IPS-15b (cell line): ENCODE measurements at regions not wholly inside any gene's neighbourhood (a gene's known extent, or its start where the extent isn't known, plus 50 kb on each side); places are given as distances from the start of the nearest gene placed in this dataset.

Source experiments
- H3K27me3 ChIP-seq: one replicate; pipeline ENCODE4 v1.6.1; 2013; ENCODE audit warnings: low read length; ENCODE audit not compliant: control insufficient read depth, insufficient read depth
- H3K36me3 ChIP-seq: one replicate; pipeline ENCODE4 v1.6.1; 2013; ENCODE audit warnings: low read length; ENCODE audit not compliant: control insufficient read depth, insufficient read depth
- H3K4me1 ChIP-seq: one replicate; pipeline ENCODE4 v1.6.1; 2013; ENCODE audit warnings: mild to moderate bottlenecking, low read length; ENCODE audit not compliant: control insufficient read depth, insufficient read depth
- H3K4me3 ChIP-seq: one replicate; pipeline ENCODE4 v1.5.1; 2013; ENCODE audit warnings: low read depth, low read length
- H3K9ac ChIP-seq: one replicate; pipeline ENCODE4 v1.6.1; 2013; ENCODE audit warnings: low read depth, mild to moderate bottlenecking, low read length
- H3K9me3 ChIP-seq: one replicate; pipeline ENCODE4 v1.6.1; 2013; ENCODE audit warnings: mild to moderate bottlenecking, low read length; ENCODE audit not compliant: control insufficient read depth, insufficient read depth

DNA sequence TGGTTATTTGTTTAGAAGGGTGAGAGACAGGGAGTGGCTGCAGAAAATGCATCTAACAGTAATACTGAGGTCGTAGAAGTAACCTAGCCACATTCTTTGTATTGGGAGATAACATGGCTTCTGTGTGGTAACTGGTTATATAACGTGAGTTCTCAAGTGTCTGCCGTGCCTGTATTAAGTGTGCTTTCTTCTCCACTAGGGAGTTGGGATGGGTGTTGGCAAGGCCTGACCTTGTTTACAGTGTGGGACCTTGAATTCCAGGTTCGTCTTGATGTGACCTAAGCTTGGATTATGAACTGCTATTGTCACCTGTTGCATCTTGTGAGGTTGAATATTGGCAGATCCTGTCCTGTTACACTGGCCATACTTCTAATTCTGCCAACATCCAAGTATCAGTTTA is 145.3 kb upstream of the NAMPT start:
- Histone ChIP-seq H3K9me3 (no peaks in the 10 kb centered on the region), H3K36me3 (no peaks in the 10 kb centered on the region), H3K27me3 (no peaks in the 10 kb centered on the region), H3K4me1 (no peaks in the 10 kb centered on the region), H3K4me3 (no peak overlapping the region), H3K9ac (no peak overlapping the region)

DNA sequence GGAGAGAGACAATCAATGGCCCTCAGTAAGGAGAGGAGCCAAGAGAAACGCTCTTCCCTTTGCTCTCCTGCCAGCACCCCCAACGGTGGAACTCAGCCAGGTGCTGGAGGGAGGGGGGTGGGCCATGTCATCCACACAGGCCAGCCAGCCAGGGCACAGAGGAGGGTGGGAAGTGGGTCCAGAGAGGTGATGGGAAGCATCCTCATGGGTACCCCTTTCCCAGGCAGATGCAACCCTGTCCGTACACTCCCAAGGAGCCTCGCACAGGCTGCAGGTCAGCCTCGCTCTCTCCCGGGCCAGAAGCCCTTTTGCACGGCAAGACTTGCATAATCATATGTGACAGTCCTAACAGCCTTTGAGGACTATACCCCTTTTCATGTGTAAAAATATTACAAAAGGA is 142.0 kb upstream of the NAMPT start:
- Histone ChIP-seq H3K9me3 (no peaks in the 10 kb centered on the region), H3K4me3 (no peak overlapping the region), H3K27me3 (no peaks in the 10 kb centered on the region), H3K9ac (no peak overlapping the region), H3K36me3 (no peaks in the 10 kb centered on the region), H3K4me1 (no peaks in the 10 kb centered on the region)

DNA sequence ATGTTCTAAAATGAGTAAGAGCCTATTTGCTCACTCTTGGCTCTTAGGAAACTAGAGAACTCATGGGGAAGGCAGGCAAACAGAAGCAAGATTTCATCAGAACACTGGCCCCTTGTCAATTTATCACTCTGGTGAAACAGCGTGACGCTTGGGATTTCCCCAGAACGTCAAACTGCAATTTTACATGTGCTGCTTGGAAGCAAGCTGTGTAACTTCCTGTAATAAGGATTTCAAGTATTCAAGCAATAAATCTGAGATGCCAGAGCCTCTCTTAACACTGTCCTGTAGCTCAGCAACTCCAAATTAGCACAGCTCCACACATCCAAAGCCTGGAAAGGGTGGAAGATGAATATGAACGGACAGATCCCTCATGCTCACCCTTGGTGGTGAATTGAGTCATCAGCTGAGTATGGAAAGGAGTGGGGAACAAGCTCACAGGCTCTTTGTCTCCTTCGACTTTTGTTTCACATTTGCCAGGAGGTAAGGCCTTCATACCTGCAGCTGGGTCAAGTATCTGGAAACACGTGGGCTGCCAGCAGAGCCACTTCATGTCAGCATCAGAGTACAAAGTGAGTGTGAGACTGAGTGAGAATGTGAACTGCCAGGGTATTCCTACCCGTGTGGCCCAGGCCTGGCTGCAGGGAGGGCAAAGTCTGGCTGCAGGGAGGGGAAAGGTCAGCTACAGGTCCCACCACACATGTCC is 140.4 kb upstream of the NAMPT start:
- Histone ChIP-seq H3K9me3 (no peaks in the 10 kb centered on the region), H3K36me3 (no peaks in the 10 kb centered on the region), H3K9ac (no peak overlapping the region), H3K27me3 (no peaks in the 10 kb centered on the region), H3K4me3 (no peak overlapping the region), H3K4me1 (no peaks in the 10 kb centered on the region)

DNA sequence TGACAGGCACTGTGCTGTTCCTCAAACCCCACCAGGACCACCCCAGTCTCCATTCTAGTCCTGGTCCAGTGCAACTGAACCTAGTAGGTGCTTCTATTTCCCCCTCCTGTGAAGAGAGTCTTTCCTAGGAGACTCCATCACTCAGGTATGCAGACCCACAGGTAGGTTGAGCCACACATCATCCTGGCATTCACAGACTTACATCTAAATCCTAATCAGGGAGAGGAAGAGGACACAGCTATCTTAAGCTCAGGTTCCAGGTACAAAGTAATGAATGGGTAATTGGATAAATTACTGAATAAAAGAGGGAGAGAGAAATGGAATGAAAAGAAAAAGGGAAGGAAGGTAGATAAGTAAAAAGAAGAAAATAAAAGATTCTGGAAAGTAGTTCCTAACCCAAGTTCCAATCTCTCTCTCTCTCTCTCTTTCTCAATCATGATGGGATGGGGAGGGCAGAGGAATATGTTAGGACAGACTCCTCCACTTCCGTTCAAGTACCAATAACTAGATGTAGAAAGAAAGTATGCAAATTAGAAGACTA is 139.8 kb upstream of the NAMPT start:
- no peak overlapping the region for H3K4me3 ChIP-seq
- no peak overlapping the region for H3K9ac ChIP-seq
- no peaks in the 10 kb centered on the region for H3K36me3 ChIP-seq
- no peaks in the 10 kb centered on the region for H3K9me3 ChIP-seq
- no peaks in the 10 kb centered on the region for H3K4me1 ChIP-seq
- H3K27me3 ChIP-seq = no peaks in the 10 kb centered on the region

DNA sequence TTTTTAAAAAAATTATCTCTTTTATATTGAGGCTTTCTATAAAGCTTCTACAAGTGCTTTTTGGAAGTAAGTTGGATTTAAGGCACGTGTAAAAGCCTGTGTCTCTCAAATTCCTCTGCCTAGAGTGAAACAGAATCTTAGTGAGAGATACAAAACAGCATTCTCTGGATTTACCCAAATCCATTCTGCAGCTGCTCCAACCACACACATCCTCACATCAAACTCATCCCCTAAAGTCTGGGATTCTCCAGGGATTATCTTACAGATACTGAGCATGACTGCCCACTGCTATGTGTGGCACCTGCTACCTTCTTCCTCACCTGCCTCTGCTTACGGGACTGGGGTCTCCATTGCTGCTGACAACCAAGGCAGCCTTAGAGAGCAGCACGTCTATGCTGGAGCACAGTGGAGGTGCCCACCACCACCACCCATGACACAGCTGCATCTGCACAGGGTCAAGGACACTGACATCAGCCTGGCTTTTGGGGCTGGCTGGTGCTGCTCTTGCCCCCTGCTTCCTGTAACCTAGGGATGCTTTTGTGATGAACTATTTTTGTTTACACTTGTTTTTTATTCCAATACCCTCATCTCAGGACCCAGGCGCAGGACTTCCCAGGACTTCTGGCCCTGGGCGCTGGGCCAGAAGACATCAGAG is 139.2 kb upstream of the NAMPT start:
- no peaks in the 10 kb centered on the region for H3K9me3 ChIP-seq
- no peaks in the 10 kb centered on the region for H3K27me3 ChIP-seq
- no peak overlapping the region for H3K9ac ChIP-seq
- no peaks in the 10 kb centered on the region for H3K4me1 ChIP-seq
- no peak overlapping the region for H3K4me3 ChIP-seq
- H3K36me3 ChIP-seq = no peaks in the 10 kb centered on the region

DNA sequence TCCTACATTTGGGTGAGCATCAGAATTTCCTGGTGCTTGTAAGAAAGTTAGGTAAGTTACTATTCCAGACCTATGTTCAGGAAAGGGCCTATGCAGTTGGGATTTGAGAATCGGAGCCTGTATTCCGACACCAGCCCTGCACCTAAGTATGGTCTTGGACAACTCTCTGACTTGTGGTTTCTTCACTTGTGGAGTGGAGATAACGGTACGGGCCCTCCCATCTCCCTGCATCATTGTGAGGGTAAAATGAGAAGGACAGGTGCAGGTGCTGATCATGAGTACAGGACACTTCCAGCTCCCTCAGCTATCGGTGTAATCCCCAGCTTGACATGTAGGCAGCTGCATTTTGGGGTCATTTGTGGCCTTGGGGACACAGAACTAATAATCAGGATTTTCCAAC is 138.3 kb upstream of the NAMPT start:
- Histone ChIP-seq H3K9me3 (no peaks in the 10 kb centered on the region), H3K27me3 (no peaks in the 10 kb centered on the region), H3K9ac (no peak overlapping the region), H3K4me1 (no peaks in the 10 kb centered on the region), H3K4me3 (no peak overlapping the region), H3K36me3 (no peaks in the 10 kb centered on the region)

DNA sequence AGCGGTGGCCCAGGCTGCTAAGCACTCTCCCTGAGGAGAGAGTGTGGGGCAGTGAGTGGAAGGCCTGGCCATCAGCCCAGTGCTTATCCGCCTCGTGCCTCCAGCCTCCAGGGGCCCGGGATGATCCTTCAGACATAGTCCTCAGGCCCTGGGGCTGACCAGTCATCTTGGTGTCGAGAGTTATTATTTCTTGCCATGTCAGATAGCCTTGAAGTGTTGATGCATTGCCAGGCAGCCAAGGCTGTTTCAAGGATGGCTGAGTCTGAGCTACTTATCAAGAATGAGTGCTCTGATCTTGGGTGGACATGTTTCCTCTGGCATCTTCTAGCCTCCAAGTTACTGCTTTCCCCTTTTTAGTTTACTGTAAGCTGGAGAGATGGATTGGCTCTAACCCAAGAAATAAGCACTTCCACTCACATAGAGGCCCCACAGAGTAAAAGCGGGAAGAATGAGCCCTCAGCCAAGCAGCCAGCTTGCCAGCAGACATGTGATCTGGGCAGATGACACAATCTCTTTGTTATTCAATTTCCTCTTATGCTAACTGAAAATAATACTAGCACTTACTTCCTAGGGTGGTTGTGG is 136.5 kb upstream of the NAMPT start:
- Histone ChIP-seq H3K27me3 (no peaks in the 10 kb centered on the region), H3K36me3 (no peaks in the 10 kb centered on the region), H3K4me1 (peaks cover 5% of the 10 kb centered on the region)

DNA sequence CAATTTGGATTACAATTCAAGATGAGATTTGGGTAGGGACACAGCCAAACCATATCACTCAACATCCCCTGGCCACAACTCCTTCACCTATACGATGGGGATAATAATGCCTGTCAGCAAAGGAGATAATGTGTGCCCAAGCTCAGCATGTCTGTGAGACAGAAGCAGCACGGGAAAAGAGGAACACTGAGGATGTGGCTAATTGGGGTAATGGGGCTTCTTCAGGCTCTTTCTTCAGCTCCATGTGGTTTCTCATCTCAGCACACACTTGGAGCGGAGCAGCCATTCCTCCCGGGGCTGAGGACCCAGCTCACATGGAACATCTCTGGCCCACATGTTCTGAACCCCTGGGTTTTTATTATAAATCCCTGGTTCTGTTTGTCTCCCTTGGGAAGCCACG is 136.0 kb upstream of the NAMPT start:
- no peaks in the 10 kb centered on the region for H3K27me3 ChIP-seq
- no peak overlapping the region for H3K4me3 ChIP-seq
- no peak overlapping the region for H3K9ac ChIP-seq
- no peaks in the 10 kb centered on the region for H3K9me3 ChIP-seq
- H3K36me3 ChIP-seq = no peaks in the 10 kb centered on the region
- H3K4me1 ChIP-seq = peaks cover 5% of the 10 kb centered on the region

More for the DNA sequence above, 136.5 kb upstream of the NAMPT start:
- H3K4me3 ChIP-seq = no peak overlapping the region
- no peak overlapping the region for H3K9ac ChIP-seq
- no peaks in the 10 kb centered on the region for H3K9me3 ChIP-seq

DNA sequence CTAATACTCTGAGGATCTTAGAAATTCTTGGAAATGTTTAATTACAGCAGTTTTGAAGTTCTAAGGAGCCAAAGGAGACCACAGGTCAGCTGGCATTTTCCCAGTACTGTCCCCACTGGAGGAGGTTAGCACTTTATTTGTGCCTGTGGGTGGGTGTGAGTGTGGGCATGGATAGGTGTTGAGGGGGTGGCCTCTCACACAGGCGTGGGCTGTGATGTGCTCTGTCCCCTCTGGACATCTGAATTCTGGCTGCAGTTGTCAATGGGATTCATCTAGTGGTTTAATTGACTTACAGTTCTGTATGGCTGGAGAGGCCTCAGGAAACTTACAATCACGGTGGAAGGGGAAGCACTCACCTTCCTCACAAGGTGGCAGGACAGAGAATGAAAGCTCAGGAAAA is 135.4 kb upstream of the NAMPT start:
- H3K4me1 ChIP-seq = peaks cover 5% of the 10 kb centered on the region
- no peaks in the 10 kb centered on the region for H3K27me3 ChIP-seq
- no peaks in the 10 kb centered on the region for H3K9me3 ChIP-seq
- no peaks in the 10 kb centered on the region for H3K36me3 ChIP-seq
- H3K9ac ChIP-seq = no peak overlapping the region
- no peak overlapping the region for H3K4me3 ChIP-seq

DNA sequence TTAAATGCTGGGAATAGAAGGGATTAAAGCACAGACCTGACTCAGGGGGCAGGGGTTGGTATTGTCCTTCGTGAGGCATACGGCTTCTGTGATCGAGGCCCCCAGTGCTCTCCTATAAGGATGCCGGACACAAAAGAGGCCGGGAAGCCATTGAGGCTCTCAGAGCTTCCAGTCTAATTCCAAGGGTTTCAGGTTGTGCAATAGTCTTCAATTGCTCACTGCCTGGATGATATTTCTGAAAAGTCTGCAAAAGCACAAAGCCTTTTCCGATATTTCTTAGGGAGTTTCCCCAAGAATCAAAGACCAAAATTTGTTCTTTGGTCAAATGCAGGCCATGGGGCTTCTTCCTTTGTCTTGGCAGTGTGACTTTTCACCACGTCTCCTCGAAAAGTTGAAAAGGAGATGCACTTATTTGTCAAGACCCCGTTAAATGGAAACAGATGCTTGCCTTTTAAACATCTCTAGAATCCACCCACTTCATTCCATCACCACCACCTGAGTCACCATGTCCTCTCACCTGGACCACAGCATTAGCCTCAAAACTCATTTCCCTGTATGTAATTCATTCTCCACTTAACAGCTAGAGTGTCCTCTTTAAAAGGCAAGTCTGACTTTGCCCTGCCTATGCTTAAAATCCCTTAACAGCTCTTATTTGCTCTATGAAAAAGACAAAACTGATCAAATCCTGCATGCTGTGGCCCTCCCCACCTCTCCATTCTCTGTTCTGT is 134.8 kb upstream of the NAMPT start:
- H3K4me1 ChIP-seq = peaks cover 5% of the 10 kb centered on the region
- no peaks in the 10 kb centered on the region for H3K36me3 ChIP-seq
- no peaks in the 10 kb centered on the region for H3K9me3 ChIP-seq
- no peaks in the 10 kb centered on the region for H3K27me3 ChIP-seq
- H3K9ac ChIP-seq = no peak overlapping the region
- no peak overlapping the region for H3K4me3 ChIP-seq

DNA sequence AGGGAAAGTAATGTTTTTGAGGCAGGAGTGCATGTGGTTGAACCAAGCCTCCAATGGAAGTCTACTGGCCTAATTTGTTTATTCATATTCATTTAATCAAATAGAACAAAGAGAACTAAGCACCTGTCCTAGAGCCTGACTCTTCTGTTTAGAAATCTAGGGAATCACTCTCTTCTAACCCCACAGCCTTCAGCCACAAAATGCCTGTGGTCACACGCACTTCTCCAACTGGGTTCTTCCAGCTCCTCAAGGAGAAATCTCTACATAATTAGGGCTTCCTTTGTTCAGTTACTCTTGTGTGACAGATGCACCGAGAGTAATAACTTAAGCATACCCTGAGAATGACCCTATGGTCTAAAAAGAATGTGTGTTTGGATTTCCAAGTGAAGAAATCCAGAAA is 133.7 kb upstream of the NAMPT start:
- no peaks in the 10 kb centered on the region for H3K9me3 ChIP-seq
- no peaks in the 10 kb centered on the region for H3K36me3 ChIP-seq
- H3K4me1 ChIP-seq = peaks cover 5% of the 10 kb centered on the region
- H3K27me3 ChIP-seq = no peaks in the 10 kb centered on the region
- no peak overlapping the region for H3K4me3 ChIP-seq
- no peak overlapping the region for H3K9ac ChIP-seq
